D341Med (cell line): ENCODE measurements at regions not wholly inside any gene's neighbourhood (a gene's known extent, or its start where the extent isn't known, plus 50 kb on each side); places are given as distances from the start of the nearest gene placed in this dataset.
"Not testable (repeated sequence)": the region's sequence is repeated elsewhere in the genome, so short reads cannot be mapped to it uniquely, and the experiment has no call there.

Experiments
- DNase-seq: peaks from one replicate; pipeline ENCODE4 v3.0.0; 2012; ENCODE audit warnings: low spot score

DNA sequence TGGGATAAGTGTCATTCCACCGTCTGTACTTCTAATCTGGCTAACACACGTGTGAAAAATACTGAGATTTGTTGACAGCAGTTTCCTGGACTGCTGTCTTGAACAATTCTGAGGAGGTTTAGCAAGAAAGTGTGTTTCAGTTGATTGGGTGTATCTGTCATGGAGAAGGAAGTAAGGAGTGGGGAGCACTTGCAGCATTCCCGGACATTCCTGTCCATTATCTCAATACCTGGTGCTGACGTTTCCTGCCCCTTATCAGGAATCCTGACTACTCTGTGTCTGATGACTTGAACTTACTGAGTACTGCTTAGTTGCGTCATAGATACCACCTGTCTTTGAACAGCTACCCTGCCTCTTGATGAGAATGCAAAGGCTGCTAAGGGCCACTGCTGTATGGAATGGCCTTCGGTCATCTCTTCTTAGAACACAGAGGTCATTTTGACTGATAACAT, 72.0 kb upstream of the VKORC1L1 start:
- DNase-seq: no peak

DNA sequence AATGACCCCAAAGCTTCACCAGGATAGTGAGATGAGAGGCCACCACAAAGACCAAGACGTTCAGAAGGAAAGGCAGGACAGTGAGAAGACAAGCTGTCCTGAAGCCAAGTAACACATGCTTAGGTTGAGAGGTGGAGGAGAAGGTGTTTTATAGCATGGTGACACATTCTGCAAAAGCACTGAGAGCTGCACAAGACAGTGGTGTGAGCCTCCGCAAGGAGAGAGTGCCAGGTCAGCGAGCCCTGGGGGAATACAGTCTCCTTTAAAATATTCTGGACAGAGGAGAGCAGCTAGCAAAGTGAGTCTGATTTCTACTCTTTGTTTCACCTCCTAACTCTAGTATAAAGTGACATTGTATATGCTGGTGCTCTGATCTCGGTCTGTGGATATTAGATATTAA, 68.0 kb upstream of the VKORC1L1 start:
- DNase-seq: no peak

DNA sequence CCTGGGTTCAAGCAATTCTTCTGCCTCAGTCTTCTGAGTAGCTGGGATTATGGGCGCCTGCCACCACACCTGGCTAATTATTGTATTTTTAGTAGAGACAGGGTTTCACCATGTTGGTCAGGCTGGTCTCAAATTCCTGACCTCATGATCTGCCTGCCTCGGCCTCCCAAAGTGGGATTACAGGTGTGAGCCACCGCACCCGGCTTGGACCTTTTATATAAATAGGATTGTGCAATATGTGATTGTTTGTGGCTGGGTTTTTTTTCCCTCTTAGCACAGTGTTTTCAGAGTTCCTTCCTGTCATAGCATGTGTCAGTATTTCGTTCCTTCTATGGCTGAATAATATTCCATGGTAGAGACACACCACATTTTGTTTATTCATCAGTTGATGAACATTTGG, 65.8 kb upstream of the VKORC1L1 start:
- DNase-seq: not testable (repeated sequence)

DNA sequence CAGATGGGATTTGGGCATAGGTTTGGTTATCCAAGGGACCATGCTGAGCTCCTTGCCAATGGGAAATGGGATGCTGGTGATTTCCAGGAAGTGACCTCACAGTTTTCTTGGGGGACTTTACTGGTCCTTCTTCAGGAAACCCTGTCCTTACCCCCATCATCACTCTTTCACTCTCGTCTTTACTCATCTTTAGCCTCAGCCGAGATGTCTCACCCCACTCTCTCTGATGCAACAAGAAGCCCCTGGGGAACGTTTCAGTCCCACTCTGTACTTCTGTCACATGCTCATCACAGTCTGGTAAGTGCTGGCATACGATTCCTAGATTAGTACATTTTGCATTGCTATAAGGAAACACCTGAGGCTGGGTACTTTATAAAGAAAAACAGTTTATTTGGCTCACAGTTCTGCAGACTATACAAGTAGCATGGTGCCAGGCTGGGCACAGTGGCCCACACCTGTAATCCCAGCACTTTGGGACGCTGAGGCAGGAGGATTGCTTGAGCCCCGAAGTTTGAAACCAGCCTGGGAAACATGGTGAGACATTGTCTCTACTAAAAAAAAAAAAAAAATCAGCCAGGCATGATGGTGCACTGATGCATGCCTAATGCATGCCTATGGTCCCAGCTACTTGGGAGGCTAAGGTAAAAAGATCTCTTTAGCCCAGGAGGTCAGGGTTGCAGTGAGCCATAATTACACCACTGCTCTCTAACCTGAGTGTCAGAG, 63.5 kb upstream of the VKORC1L1 start:
- no peak for DNase-seq

DNA sequence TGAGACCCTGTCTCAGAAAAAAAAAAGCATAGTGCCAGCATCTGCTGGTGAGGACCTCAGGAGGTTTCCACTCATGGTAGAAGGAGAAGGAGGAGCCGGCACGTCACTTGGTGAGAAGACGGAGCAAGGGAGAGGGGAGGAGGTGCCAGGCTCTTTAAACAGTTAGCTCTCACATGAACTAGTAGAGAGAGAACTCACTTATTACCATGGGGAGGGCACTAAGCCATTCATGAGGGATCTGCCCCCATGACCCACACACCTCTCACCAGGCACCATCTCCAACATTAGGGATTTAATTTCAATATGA, 62.9 kb upstream of the VKORC1L1 start:
- no peak for DNase-seq

DNA sequence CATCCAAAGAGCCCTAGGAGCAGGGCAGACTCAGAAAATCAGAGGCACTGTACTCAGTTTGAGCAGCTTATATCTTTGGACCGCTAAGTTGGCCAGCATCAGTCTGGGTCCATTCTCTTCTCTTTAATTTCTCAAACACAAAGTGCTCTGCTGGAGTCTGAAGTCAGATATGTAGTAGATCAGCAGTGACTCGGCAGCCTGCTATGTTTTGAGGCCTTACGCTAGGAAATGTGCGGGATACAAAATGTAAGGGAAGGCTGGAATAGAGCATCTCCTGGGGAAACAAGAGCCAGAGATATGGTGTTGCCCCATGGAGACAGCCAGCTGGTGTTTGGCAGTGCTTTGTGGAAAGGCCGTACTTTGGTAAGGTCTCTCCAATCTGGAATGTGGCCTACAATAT, 60.6 kb upstream of the VKORC1L1 start:
- DNase-seq: no peak

DNA sequence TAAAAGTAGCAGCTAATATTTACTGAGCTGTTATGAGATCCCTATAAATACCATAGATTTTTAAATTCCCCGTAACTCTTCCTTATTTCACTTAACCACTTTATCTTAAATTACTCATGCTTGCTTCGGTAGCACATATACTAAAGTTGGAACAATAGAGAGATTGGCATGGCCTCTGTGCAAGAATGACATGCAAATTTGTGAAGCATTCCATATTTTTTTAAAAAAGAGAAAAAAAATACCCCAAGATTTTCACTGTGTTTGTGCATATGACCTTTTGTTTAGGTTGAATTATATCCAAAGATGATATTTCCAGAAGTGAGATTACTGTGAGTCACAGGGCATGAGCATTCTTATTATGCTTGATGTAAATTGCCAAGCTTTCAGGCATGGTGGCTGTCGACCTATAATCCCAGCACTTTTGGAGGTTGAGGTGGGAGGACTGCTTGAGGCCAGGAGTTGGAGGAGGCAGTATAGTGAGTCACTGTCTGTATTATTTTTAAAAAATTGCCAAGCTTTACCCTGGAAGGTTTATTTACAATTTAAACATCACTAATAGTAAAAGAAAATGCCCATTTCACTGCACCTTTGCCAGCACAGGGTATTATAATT, 58.2 kb upstream of the VKORC1L1 start:
- DNase-seq: not testable (repeated sequence)

DNA sequence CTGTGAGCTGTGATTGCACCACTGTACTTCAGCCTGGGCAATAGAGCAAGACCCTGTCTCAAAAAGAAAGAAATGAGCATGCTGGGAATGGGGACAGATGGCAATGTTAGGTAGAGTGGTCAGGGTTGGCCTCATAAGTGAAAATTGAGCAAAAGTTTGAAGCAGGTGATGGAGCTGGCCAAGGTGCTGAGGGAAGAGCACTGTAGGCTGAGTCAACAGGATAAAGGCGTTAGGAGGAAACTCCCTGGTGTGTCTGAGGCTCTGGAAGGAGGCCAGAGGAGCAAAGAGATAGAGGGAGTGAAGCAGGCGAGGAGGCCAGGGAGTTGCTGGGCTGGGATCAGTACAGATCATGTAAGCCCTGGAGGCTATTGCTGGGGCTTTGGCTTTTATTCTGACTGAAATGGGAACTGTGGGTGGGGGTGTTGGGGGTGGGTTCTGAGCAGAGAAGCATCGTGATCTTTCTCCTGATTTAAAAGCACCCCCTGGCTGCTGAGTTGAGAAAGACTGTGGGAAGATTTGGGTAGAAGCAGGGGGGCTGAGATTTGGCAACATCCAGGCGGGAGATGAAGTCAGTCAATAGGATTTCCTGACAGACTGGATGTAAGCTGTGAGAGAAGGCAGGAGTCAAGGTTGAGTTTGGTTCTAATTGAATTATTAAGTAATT, 52.5 kb upstream of the VKORC1L1 start:
- no peak for DNase-seq
